NB4 (cell line): ENCODE measurements at regions not wholly inside any gene's neighbourhood (a gene's known extent, or its start where the extent isn't known, plus 50 kb on each side); places are given as distances from the start of the nearest gene placed in this dataset.

Experiments
- DNase-seq: peaks from one replicate; pipeline ENCODE4 v3.0.0; 2010; ENCODE audit warnings: low read depth
- H3K4me3 ChIP-seq: one replicate; pipeline ENCODE4 v1.5.1; 2011; ENCODE audit warnings: mild to moderate bottlenecking, low read depth, low read length, moderate library complexity
- CTCF ChIP-seq: IDR thresholded peaks from one replicate; pipeline ENCODE4 v1.5.1; 2012; ENCODE audit warnings: low read depth, low read length
- MYC ChIP-seq: IDR thresholded peaks from 2 replicates; pipeline ENCODE4 v1.6.1; 2011; ENCODE audit warnings: low read depth, low read length
- POLR2A ChIP-seq: IDR thresholded peaks from 2 replicates; pipeline ENCODE4 v1.6.1; 2011; ENCODE audit warnings: mild to moderate bottlenecking; ENCODE audit not compliant: insufficient read length; ENCODE audit errors: extremely low read depth
- TF ChIP-seq, protein P1 (sequence below): IDR thresholded peaks from 2 replicates; pipeline ENCODE4 v1.6.1; 2011; ENCODE audit warnings: low read depth, low read length

DNA sequence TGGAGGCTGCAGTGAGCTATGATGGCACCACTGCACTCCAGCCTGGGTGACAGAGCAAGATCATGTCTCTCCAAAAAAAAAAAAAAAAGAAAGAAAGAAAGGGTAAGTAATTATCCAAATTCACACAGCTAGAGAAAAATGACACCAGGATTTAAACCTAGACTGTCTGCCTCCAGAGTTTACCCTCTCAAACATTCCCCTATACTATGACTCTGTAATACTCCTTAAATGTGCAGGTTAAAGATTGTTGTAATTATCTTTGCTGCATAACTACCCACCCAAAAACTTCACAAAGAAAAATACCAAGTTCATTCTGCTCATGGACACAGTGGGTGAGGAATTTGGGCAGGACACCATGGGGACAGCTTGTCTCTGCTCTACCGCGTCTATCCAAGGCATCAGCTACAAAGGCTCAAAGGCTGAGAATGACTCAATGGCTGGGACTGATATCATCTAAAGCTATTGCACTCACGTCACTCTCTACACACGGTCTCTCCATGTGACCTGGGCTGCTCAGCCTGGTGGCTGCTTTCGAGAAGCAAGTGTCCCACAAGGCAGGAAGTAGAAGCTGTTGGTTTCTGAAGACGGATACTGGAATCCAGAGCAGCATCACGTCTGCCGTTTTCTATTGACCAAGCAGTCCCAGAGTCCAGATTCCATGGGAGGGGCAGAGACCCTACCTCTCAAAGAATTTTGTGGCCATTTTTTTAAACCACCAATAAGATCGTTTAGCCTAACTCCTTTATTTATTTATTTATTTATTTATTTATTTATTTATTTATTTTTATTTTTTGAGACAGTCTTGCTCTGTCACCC, 185.7 kb upstream of the AUTS2 start:
- peak; percentile 92 for TF ChIP-seq MYC
- TF ChIP-seq CTCF, result no peak
- no peak for TF ChIP-seq POLR2A
- TF ChIP-seq, protein P1, sequence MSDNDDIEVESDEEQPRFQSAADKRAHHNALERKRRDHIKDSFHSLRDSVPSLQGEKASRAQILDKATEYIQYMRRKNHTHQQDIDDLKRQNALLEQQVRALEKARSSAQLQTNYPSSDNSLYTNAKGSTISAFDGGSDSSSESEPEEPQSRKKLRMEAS, result peak; percentile 97
- no peak overlapping the region for H3K4me3 ChIP-seq
- peak; percentile 86 for DNase-seq

- TF ChIP-seq MYC, result no peak
- TF ChIP-seq, protein P1, result no peak
- no peak for TF ChIP-seq POLR2A
- no peak for TF ChIP-seq CTCF
- H3K4me3 ChIP-seq, result no peak overlapping the region
- no peak for DNase-seq
Observed at GRCh38 chr7:69414555-69414954, 183.7 kb upstream of the AUTS2 start.

DNA sequence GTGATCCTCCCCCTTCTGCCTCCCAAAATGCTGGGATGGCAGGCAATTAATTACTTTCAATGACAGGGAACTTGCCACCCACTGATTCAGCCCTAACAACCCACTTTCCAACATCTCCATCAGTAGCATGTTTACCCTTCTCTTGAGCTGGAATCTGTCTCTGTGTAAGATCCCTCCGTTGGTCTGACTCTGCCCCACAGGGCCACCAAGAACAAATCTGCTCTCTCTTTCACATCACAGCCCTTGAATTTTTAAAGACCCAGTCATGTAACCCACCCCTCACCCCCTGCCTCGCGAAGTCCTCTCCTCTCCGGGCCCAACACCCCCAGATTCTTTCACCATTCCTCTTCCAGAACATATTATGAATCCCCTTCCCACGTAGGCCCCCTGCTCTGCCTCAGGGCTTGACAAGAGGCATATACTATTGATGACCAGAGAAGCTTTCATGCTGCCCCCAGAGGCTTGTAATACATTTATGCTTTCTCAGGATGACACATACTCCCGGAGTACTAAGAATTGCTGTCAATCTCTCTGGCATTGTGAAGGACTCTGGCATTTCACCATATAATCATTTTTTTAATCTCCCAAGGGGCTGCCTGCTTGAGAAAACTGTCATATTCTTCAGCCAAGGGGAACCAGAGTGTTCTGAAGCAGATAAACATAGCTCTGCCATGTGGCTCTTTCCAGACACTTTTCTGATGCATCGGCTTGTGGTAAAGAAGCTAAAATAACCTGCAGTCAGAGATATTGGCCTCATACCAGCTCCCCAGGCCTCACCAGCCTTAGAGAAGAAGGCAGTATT, 179.2 kb upstream of the AUTS2 start:
- peak; percentile 46 for DNase-seq
- TF ChIP-seq CTCF, result no peak
- TF ChIP-seq, protein P1, result no peak
- no peak for TF ChIP-seq MYC
- no peak for TF ChIP-seq POLR2A
- no peak overlapping the region for H3K4me3 ChIP-seq

- no peak overlapping the region for H3K4me3 ChIP-seq
- TF ChIP-seq MYC (no peak), POLR2A (no peak), CTCF (no peak)
- TF ChIP-seq, protein P1, result no peak
- peak; percentile 21 for DNase-seq
Observed at GRCh38 chr7:69419934-69420333, 178.3 kb upstream of the AUTS2 start.

GRCh38 chr7:69422574-69422985, 175.7 kb upstream of the AUTS2 start:
- H3K4me3 ChIP-seq, result no peak overlapping the region
- no peak for DNase-seq
- TF ChIP-seq, protein P1, result no peak
- TF ChIP-seq CTCF, result no peak
- TF ChIP-seq POLR2A, result no peak
- no peak for TF ChIP-seq MYC
